GM21367 (cell line): ENCODE measurements at regions not wholly inside any gene's neighbourhood (a gene's known extent, or its start where the extent isn't known, plus 50 kb on each side); places are given as distances from the start of the nearest gene placed in this dataset.
"Not testable (repeated sequence)": the region's sequence is repeated elsewhere in the genome, so short reads cannot be mapped to it uniquely, and the experiment has no call there.

Experiments
- ATAC-seq: cut with Tn5 transposase; IDR thresholded peaks from one replicate; pipeline ENCODE4 v1.9.1; 2021; ENCODE audit not compliant: unreplicated experiment

DNA sequence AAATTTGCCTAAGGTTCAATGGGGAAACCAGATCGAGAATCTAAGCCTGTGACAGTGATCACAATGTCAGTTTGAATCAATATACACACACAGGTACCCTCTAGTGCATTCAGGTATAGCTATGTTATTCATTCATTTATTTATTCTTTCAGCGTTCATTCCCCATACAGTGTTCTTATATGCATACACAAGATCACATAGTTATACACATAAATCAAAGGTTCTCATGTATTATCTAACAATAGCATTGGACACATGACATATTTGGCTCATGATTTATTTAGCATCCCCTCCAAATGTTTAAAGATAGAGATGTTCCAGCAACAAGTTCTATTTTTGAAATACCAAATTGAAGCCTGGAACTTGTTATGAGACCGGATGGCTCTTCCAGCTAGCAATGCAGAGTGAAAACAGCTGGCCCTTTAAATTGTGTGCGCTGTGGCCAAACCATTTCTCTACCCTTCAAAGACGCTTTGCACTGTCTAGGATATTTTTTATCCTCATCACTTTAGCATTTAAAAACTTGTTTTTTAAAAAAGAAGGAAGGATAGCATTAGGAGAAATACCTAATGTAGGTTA, 131.0 kb downstream of the ATXN3L start:
- no peak for ATAC-seq

GRCh38 chrX:13186643-13187042, 133.2 kb downstream of the ATXN3L start:
- not testable (repeated sequence) for ATAC-seq

GRCh38 chrX:13180807-13181206, 136.4 kb upstream of the FAM9C start:
- ATAC-seq, result no peak

- no peak for ATAC-seq
These were observed 135.2 kb upstream of the FAM9C start for GRCh38 chrX:13179586-13179985.

- no peak for ATAC-seq
These were observed 134.7 kb upstream of the FAM9C start for GRCh38 chrX:13179100-13179499.

DNA sequence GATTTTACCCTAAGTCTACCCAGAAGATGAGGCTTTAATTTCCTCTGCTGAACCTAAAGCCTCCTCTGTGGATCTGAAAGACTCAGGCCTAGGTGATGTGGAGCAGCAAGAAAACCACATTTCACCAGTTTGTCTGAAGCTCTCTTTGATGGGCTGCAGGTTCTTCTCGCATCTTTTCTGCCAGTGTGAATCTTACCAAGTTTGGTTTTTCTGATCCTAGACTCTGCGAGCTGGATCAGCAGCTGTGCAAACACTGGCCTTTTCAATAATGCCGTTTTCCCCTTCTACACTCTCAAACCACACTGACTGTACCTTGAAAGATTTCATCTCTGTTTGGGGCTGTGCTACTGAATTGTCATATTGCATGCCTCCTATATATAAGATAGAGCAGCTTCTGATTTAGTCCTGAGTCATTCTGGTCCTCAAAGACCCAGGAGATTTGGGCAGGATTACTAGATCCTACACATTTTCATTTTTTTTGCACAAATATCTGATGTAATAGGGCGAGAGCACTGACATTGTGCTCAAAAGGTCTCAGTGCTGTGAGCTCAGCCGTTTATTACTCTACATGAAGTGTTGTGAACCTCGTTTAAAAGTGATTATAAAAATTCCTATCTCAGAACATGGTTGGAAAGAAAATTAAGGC, 133.6 kb upstream of the FAM9C start:
- ATAC-seq, result no peak

GRCh38 chrX:13175056-13175455, 130.6 kb upstream of the FAM9C start:
- no peak for ATAC-seq

- ATAC-seq, result no peak
These were observed 126.6 kb upstream of the FAM9C start for GRCh38 chrX:13170966-13171558.

- no peak for ATAC-seq
These were observed 125.3 kb upstream of the FAM9C start for GRCh38 chrX:13169684-13170083.

- ATAC-seq, result no peak
These were observed 123.8 kb upstream of the FAM9C start for GRCh38 chrX:13168269-13168668.

DNA sequence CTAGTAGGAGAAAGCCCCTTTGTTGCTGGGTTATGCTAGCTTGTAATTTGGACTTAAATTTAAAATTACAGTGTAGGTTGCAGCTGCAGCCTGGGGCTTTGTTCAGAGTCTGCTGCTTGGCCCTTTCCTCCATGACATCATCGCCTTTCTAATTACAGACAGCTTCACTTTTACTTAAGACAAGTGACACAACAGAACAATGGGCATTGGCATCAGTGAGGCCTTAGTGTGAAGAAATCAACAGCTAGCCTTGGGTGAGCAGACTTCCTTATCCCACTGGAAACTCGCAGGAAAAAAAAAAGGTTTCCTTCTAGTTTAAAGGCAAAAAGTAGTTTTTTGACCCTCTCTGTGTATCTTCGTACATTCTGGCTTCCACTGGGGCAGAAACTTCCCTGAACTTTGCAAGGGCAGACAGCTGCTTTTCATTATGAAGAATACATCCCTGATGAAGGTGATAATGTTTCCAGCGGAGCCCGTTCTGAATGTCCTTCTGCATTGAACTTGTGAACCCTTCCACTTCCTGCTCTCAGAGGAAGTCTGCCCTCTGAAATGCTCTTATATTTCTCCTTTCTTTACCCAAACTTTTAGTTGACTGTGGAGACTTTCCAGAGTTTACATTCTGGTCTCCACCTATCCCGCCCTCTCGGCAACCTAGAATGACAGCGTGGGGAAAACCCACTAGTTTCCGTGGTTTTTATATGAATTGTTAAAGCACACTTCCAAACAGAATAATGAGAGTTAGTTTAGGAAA, 123.2 kb upstream of the FAM9C start:
- no peak for ATAC-seq

DNA sequence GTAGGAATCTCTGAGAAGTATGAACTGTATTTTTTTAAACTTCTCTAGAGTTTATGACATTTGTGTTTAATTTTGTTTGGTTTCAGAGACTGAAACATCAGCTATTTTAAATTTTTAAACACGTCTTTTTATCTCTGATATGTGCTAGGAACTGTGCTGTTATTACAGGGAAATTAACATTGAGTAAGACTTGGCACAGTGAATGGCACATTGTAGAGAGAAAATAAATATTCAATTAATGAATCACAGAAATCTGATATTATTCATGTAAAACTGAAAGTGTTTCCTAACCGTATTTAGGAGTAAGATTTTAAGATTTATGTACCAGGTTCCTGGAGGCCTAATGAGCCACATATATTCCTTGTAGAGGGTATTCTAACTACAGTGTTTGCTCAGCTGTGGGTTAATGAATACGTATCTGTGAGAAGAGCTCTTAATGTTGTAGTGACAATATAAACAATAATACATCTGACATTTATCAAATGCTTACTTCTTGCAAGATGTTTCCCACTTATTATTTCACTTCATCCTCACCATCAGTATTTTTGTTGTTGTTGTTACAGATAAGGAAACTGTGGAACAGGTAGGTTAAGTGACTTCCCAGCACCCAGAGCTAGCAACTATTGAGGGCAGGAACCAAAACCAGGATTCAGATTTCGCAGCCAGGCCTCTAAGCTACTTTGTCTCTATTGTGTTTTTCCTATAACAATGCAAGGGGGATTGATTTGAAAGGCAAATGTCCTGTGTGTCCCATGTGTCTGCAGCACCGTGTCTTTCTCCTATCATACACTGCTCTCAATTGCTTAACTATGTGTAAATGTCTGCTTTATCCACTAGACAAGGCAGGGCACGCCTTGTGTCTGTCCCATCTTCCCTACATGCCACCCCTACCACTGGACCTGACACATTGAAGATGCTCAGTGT, 121.1 kb upstream of the FAM9C start:
- no peak for ATAC-seq

- no peak for ATAC-seq
These were observed 120.2 kb upstream of the FAM9C start for GRCh38 chrX:13164611-13165010.

- ATAC-seq, result no peak
These were observed 118.5 kb upstream of the FAM9C start for GRCh38 chrX:13162772-13163410.

DNA sequence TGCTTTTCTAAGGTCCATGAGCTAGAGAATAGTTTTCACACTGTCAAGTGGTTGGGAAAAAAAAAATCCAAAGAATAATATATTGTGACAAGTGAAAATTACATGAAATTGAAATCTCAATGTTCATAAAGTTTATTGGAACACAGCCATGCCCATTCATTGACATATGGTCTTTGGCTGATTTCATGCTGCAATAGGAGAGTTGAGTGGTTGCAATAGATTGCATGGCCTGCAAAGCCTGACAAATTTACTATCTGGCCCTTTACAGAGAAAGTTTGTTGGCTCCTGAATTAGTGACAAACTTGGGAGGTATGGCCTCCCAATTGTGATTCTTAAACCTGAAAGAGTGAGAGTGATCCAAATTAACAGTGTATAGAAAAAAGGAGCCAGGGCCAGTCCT, 115.5 kb upstream of the FAM9C start:
- ATAC-seq, result no peak

DNA sequence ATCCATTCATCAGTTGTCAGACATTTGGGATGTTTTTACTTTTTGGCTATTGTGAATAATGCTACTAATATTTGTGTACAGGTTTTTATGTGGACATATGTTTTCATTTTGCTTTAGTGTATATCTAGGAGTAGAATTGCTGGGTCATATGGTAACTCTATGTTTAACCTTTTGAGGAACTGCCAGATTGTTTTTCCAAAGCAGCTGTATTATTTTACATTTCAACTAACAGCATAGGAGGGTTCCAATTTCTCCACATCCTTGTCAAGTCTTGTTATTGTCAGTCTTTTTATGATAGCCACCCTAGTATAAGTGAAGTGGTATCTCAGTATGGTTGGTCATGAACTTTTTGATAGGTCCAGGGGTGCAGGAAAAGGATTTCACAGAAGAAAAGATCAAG, 114.5 kb upstream of the FAM9C start:
- ATAC-seq, result no peak

- ATAC-seq, result not testable (repeated sequence)
These were observed 111.1 kb upstream of the FAM9C start for GRCh38 chrX:13155550-13155949.

DNA sequence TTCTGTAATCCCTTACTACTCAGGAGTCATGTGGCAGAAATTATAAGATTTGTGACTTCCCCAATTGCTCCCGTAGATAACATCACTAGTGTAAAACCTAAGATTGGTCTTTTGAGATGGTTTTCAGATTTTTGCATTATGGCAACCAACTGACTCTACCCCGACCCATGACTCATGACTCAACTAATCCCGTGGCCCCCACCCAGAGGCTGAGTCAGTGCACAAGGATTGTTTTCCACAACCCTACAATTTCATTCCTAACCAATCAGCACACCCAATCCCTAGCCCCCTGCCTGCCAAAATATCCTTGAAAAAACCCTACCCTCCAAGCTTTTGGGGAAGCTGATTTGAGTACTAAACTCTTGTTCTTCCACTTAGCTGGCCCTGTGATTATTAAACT, 109.4 kb upstream of the FAM9C start:
- no peak for ATAC-seq

DNA sequence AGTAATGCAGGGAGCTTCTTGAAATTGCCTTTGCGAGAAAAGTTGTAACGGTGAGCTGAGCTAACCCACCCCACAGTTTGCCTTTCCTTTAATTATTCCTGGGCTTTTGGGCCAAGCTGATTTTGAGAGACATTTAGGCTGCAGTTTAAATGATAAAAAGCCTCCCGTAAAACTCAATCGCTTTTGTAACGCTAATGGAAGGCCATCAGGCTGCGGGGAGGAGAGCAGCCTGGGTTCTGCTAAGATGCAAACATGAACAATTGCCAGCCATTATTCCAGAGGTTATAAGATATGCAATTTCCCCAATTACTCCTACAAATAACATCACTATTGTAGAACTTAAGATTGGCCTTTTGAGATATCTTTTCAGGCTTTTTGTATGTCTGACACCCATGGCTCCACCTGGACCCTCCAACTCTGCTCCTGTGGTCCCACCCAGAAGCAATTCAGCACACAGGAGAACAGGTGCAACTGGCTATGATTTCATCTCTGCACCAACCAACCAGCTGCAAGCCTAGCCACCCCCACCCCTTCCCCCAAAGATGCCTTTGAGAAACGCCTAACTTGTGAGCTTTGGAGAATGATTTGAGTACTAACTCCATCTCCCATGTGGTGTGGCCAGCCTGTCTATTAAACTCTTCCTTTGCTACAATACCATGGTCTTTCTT, 108.2 kb upstream of the FAM9C start:
- no peak for ATAC-seq
